GM21528 (cell line): ENCODE measurements at regions not wholly inside any gene's neighbourhood (a gene's known extent, or its start where the extent isn't known, plus 50 kb on each side); places are given as distances from the start of the nearest gene placed in this dataset.

ENCODE experiments used
- ATAC-seq: cut with Tn5 transposase; IDR thresholded peaks from one replicate; pipeline ENCODE4 v1.9.1; 2021; ENCODE audit warnings: mild to moderate bottlenecking, moderate library complexity; ENCODE audit not compliant: unreplicated experiment, low FRiP score

DNA sequence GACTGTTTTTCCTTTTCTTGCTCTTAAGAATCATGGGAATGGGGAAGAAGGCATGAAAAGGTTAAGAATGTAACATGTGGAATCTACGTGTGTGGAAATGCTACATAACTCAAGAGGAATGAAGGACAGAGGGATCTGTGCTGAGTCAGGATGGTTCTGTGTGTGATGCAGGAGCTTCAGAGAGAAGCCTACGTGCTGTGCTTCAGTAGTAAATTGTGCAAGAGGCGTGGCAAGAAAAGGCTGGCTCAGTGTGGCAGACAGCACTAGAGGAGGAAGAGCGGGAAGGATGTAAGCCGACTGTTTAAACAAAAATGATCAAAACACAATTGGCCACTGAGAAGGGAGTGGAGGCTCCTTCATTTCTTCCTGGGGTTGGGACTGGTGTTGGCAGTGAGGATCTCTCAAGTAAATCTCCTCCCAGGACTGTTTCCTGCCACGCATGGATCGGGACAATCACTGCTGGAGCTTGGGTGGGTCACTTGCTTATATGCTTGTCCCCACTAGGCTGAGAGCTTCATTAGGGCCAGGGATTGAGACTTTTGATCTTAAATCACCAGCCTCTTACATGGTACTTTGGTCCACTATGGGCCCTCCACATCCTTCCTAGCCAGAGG, 59.4 kb upstream of the BASP1 start:
- ATAC-seq: no peak

DNA sequence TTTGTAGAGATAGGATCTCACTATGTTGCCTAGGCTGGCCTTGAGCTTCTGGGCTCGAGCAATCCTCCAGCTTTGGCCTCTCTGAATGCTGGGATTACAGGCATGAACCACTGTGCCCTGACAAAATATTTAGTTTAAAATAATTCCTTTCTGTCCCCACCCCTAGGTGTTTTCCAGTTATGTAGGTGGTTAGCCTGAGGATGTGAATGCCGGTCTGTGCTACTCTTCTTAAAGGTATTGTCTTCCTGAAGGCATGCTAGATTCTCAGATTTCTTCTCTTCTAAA, 56.7 kb upstream of the BASP1 start:
- no peak for ATAC-seq

DNA sequence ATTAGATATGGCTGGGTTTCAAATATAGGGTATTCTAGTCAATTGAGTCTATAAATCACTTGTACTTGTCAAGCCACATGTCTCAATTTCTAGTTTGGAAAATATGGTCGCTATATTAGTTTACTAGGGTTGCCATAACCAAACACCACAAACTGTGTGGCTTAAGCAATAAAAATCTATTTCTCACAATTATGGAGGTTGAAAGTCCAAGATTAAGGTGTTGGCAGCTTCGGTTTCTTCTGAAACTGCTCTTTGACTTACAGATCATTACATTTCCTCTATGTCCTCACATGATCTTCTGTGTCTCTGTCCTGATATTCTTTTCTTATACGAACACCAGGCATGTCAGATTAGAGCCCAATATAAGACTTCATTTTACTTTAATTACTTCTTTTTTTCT, 55.8 kb upstream of the BASP1 start:
- no peak for ATAC-seq

DNA sequence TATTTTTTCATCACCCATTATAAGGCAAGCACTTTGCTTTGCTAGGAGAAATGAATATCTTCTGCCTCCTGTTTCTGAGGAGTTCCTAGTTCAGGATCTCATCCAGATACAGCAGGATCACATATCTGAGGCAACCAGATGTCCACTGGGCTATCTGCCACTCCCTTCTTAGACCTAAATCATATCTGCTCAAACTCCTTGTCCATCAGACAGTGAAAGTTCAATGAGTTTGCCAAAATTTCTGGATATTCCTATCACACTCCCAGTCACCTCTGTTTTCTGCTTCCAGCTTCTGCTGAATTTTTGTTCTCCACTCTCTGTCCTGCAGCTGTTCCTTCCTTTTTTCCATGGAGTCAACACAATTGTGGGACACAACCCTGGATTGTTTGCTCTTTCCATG, 54.2 kb upstream of the BASP1 start:
- no peak for ATAC-seq

DNA sequence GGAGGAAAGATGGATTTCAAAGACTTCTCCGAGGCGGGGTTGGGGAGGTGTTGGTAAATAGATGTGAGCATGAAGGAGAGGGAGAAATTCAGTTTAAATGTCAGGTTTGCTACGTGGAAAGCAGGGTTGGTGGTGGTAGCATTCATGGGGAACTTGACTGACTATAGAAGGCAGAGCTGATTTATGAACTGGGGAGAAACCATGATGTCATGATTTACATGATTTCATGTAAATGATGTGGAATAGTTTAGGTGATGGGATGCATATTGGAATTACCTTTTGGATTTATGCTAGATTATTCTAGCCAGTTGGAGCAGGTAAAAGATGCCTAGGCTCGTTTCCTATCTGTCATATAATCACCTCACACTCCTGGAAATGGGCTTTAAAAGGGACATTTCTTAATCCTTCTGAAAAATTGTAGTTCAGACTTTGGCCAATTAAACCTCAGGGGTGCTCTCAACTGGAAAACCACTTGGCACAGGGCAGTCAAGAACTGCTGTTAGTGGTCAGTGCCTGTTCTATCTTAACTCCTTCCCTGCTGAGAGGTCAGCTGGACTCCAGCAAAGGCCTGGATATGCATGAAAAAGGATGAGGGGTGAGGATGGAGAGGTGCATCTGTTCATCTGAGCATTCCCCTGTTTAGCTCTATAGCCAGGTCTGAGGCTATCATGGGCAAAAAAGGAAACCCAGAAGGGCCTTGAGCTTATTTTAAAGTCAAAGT, 50.1 kb upstream of the BASP1 start:
- ATAC-seq: no peak
